Endothelial cell of umbilical vein (primary cell): ENCODE measurements at regions not wholly inside any gene's neighbourhood (a gene's known extent, or its start where the extent isn't known, plus 50 kb on each side); places are given as distances from the start of the nearest gene placed in this dataset.

Experiments
- BruUV-seq: library from RNA; stranded (reverse); fragments of 400-500 nt; replicated peaks from 2 replicates; lab custom pipeline; 2021; lab: Mats Ljungman, UMichigan
- CTCF ChIA-PET: fragments of 300-600, 350-600 bp; sonication (Branson Sonifier 250); formaldehyde crosslinking; loops from one replicate; lab custom pipeline; 2021; ENCODE audit warnings: antibody characterized with exemption, inconsistent platforms; lab: Charles Lee
- POLR2A ChIA-PET: fragments of 300-600, 350-600 bp; sonication (Branson Sonifier 250); formaldehyde crosslinking; loops from one replicate; lab custom pipeline; 2021; ENCODE audit warnings: antibody characterized with exemption, inconsistent platforms; lab: Charles Lee
- DNase-seq: peaks from one replicate; pipeline ENCODE4 v3.0.0-alpha.2; 2011; ENCODE audit warnings: low read depth, low spot score
- FAIRE-seq: peaks from 2 replicates; lab custom pipeline; 2011; peaks lifted over from hg19 to GRCh38; lab: Jason Lieb, UNC
- H2AFZ ChIP-seq: 2 replicates; pipeline ENCODE4 v1.6.0; 2012; ENCODE audit warnings: low read depth, low read length, control low read depth, inconsistent platforms
- H3K27ac ChIP-seq: 2 replicates; pipeline ENCODE4 v1.5.1; 2011; ENCODE audit warnings: low read depth, mild to moderate bottlenecking, control low read depth, low read length, moderate library complexity; ENCODE audit not compliant: insufficient read depth
- H3K27me3 ChIP-seq, 2 experiments: 2 replicates each; pipeline versions ENCODE4 v1.6.0 to v1.6.1; 2011; ENCODE audit warnings: low read length in 2 of 2, mixed read lengths in 1 of 2; ENCODE audit not compliant: control insufficient read depth in 2 of 2, insufficient read depth in 2 of 2
- H3K36me3 ChIP-seq, 2 experiments: 2 replicates in 1 of 2; 3 replicates in 1 of 2; pipeline ENCODE4 v1.5.1; 2011; ENCODE audit warnings: low read length in 2 of 2, mild to moderate bottlenecking in 1 of 2, moderate library complexity in 1 of 2; ENCODE audit not compliant: control insufficient read depth in 2 of 2, insufficient read depth in 2 of 2; ENCODE audit errors: extremely low read depth in 1 of 2
- H3K4me1 ChIP-seq: 3 replicates; pipeline ENCODE4 v1.5.1; 2011; ENCODE audit warnings: mild to moderate bottlenecking, low read length; ENCODE audit not compliant: control insufficient read depth, insufficient read depth; ENCODE audit errors: extremely low read depth
- H3K4me2 ChIP-seq: 2 replicates; pipeline ENCODE4 v1.6.1; 2011; ENCODE audit warnings: low read length, control low read depth, mixed read lengths; ENCODE audit not compliant: insufficient read depth
- H3K4me3 ChIP-seq, 3 experiments: fragments of 200-600 bp in 1 of 3; sonication (generic), shearing (Covaris generic) in 1 of 3; replicated peaks in 1 of 3; 2 replicates each; pipeline ENCODE4 v1.5.1; 2011 to 2016; ENCODE audit warnings: control low read depth in 3 of 3, low read length in 3 of 3, mild to moderate bottlenecking in 2 of 3, inconsistent platforms in 1 of 3, low read depth in 1 of 3, moderate library complexity in 1 of 3; ENCODE audit not compliant: insufficient read depth in 1 of 3
- H3K79me2 ChIP-seq: 2 replicates; pipeline ENCODE4 v1.6.0; 2012; ENCODE audit warnings: low read length, inconsistent platforms; ENCODE audit not compliant: control insufficient read depth, insufficient read depth
- H3K9ac ChIP-seq: replicated peaks from 2 replicates; pipeline ENCODE3; 2011; ENCODE audit warnings: low read length, control low read depth; ENCODE audit not compliant: insufficient read depth; ENCODE audit errors: extremely low read depth
- H3K9me1 ChIP-seq: replicated peaks from 3 replicates; pipeline ENCODE4 v1.6.0; 2011; ENCODE audit warnings: mild to moderate bottlenecking, low read length; ENCODE audit not compliant: control insufficient read depth, insufficient read depth; ENCODE audit errors: extremely low read depth
- H3K9me3 ChIP-seq: replicated peaks from 2 replicates; pipeline ENCODE4 v1.5.1; 2012; ENCODE audit warnings: low read length, inconsistent platforms; ENCODE audit not compliant: control insufficient read depth, insufficient read depth
- H4K20me1 ChIP-seq: replicated peaks from 2 replicates; pipeline ENCODE3; 2011; ENCODE audit warnings: mild to moderate bottlenecking, low read length; ENCODE audit not compliant: control insufficient read depth, insufficient read depth; ENCODE audit errors: extremely low read depth
- EZH2 ChIP-seq: IDR thresholded peaks from 2 replicates; pipeline ENCODE4 v1.6.1; 2012; ENCODE audit warnings: borderline replicate concordance, low read depth, mild to moderate bottlenecking, moderate library complexity, low read length, inconsistent platforms; ENCODE audit not compliant: severe bottlenecking
- FOS ChIP-seq: IDR thresholded peaks from 2 replicates; pipeline ENCODE4 v1.6.1; 2011; ENCODE audit warnings: mild to moderate bottlenecking, low read length, moderate library complexity, borderline replicate concordance; ENCODE audit not compliant: insufficient read depth
- GATA2 ChIP-seq: IDR thresholded peaks from 2 replicates; pipeline ENCODE4 v1.7.0; 2011; ENCODE audit warnings: low read depth, mild to moderate bottlenecking, moderate library complexity, mixed read lengths, low read length; ENCODE audit not compliant: insufficient read length, insufficient read depth
- JUN ChIP-seq: IDR thresholded peaks from 2 replicates; pipeline ENCODE4 v1.6.1; 2011; ENCODE audit warnings: borderline replicate concordance, low read depth; ENCODE audit not compliant: insufficient read length, insufficient read depth
- MYC ChIP-seq: IDR thresholded peaks from one replicate; pipeline ENCODE4 v1.6.1; 2011; ENCODE audit warnings: mild to moderate bottlenecking, low read depth, low read length
- POLR2A ChIP-seq: IDR thresholded peaks from 2 replicates; pipeline ENCODE4 v1.6.1; 2012; ENCODE audit warnings: low read depth, mild to moderate bottlenecking, control low read depth, low read length
- POLR2AphosphoS5 ChIP-seq: IDR thresholded peaks from 2 replicates; pipeline ENCODE4 v1.6.1; 2012; ENCODE audit warnings: low read depth, mild to moderate bottlenecking, control low read depth, low read length, moderate library complexity; ENCODE audit not compliant: insufficient read depth
- dilution Hi-C: fragments of 300-500 bp; cut with MboI; formaldehyde crosslinking; loops from one replicate; pipeline ENCODE4 v1.15.0; 2019; ENCODE audit warnings: low sequenced_read_pairs; ENCODE audit not compliant: extremely low pct_ligation_motif_present
- intact Hi-C: fragments of 100-400 bp; cut with micrococcal nuclease; formaldehyde crosslinking; loops from one replicate; pipeline ENCODE4 v1.10.0; 2022
- TF ChIP-seq, protein P1 (sequence below): IDR thresholded peaks from 2 replicates; pipeline ENCODE4 v1.6.1; 2011; ENCODE audit not compliant: insufficient read depth, insufficient read length
- TF ChIP-seq, protein P2 (sequence below), 2 donors: IDR thresholded peaks; 1 replicate in 1 of 2; 2 replicates in 1 of 2; pipeline ENCODE4 v1.5.1; 2011; ENCODE audit warnings: low read length in 2 of 2, mild to moderate bottlenecking in 2 of 2, moderate library complexity in 2 of 2, control low read depth in 1 of 2, inconsistent platforms in 1 of 2, low read depth in 1 of 2; ENCODE audit not compliant: insufficient read depth in 1 of 2; ENCODE audit errors: extremely low read depth in 1 of 2

DNA sequence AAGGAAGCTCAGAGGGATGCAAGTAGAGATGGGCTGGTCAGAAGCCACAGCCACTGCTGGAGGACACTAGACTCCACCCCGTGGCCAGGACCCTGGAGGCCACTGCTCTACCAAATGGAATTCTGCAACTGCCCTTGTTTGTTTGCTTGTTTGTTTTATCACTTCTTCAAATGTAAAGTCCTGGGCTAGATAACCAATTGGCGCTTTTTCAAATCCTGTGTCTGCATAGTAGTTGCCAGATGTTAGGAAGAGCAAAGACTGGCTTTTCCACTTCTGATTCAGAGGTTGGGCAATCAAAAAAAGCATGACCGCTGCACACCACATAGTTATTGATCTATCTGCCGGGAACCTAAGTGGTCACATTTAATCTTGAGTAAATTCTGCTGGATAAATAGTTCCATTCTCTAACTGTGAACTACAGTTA lies 255.2 kb upstream of the SFRP2 start:
- FAIRE-seq, result no peak

More for the DNA sequence above, 255.2 kb upstream of the SFRP2 start:
- Histone ChIP-seq H3K4me2 (no peak overlapping the region), H3K9me1 (no peaks in the 10 kb centered on the region), H3K4me1 (no peaks in the 10 kb centered on the region), H3K4me3 (no peak overlapping the region), H3K27ac (no peak overlapping the region), H3K27me3 (no peaks in the 10 kb centered on the region), H4K20me1 (no peaks in the 10 kb centered on the region), H3K36me3 (no peaks in the 10 kb centered on the region), H3K9ac (no peak overlapping the region), H2AFZ (no peak overlapping the region), H3K9me3 (peaks cover 4% of the 10 kb centered on the region), H3K79me2 (no peaks in the 10 kb centered on the region)
- intact Hi-C loops (no loop called here), dilution Hi-C loops (no loop called here)
- DNase-seq, result no peak
- no TSS peak for BruUV-seq
- ChIA-PET POLR2A (no interaction called here), CTCF (no interaction called here)
- TF ChIP-seq POLR2A (no peak), FOS (no peak), MYC (no peak), EZH2 (no peak), POLR2AphosphoS5 (no peak), GATA2 (no peak), JUN (no peak)
- TF ChIP-seq, protein P1, sequence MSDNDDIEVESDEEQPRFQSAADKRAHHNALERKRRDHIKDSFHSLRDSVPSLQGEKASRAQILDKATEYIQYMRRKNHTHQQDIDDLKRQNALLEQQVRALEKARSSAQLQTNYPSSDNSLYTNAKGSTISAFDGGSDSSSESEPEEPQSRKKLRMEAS, result no peak
- TF ChIP-seq, protein P2, sequence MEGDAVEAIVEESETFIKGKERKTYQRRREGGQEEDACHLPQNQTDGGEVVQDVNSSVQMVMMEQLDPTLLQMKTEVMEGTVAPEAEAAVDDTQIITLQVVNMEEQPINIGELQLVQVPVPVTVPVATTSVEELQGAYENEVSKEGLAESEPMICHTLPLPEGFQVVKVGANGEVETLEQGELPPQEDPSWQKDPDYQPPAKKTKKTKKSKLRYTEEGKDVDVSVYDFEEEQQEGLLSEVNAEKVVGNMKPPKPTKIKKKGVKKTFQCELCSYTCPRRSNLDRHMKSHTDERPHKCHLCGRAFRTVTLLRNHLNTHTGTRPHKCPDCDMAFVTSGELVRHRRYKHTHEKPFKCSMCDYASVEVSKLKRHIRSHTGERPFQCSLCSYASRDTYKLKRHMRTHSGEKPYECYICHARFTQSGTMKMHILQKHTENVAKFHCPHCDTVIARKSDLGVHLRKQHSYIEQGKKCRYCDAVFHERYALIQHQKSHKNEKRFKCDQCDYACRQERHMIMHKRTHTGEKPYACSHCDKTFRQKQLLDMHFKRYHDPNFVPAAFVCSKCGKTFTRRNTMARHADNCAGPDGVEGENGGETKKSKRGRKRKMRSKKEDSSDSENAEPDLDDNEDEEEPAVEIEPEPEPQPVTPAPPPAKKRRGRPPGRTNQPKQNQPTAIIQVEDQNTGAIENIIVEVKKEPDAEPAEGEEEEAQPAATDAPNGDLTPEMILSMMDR (IDR thresholded peaks at IDR 0.05; ENCODE audit: extremely low read depth in 1 of 2, insufficient read depth in 1 of 2, low read depth in 1 of 2, low read length in 2 of 2), result no peak
